ENCODE measurements at regions not wholly inside any gene's neighbourhood (a gene's known extent, or its start where the extent isn't known, plus 50 kb on each side); places are given as distances from the start of the nearest gene placed in this dataset.

- no peak for TF ChIP-seq CTCF (conservative IDR thresholded peaks at IDR 0.05; ENCODE audit: low read depth in 2 of 2)
- no peak for TF ChIP-seq POLR2AphosphoS5 (IDR thresholded peaks at IDR 0.05; ENCODE audit: low read depth)
- no peak for TF ChIP-seq EZH2 (IDR thresholded peaks at IDR 0.05; ENCODE audit: low read depth, unreplicated experiment)
- TF ChIP-seq REST (IDR thresholded peaks at IDR 0.05; ENCODE audit: unreplicated experiment): no peak
- TF ChIP-seq JUNB (IDR thresholded peaks at IDR 0.05; ENCODE audit: unreplicated experiment): no peak
- TF ChIP-seq ZNF114 (CRISPR knock-in tag; IDR thresholded peaks at IDR 0.05): no peak
- no peak for TF ChIP-seq ZNF331 (CRISPR knock-in tag; IDR thresholded peaks at IDR 0.05; ENCODE audit: low read depth)
- TF ChIP-seq EZH2phosphoT487 (IDR thresholded peaks at IDR 0.05; ENCODE audit: unreplicated experiment): no peak
- TF ChIP-seq CREB1 (CRISPR knock-in tag; IDR thresholded peaks at IDR 0.05; ENCODE audit: low read depth): no peak
- no peak for TF ChIP-seq ETS1 (IDR thresholded peaks at IDR 0.05)
These were observed 345.7 kb downstream of the SV2B start for GRCh38 chr15:91445695-91446228.
